SK-N-SH (cell line): ENCODE measurements at regions not wholly inside any gene's neighbourhood (a gene's known extent, or its start where the extent isn't known, plus 50 kb on each side); places are given as distances from the start of the nearest gene placed in this dataset.

Experiments used
- CTCF ChIA-PET: fragments of 300-600, 350-600 bp; formaldehyde crosslinking; extraction: SDS; loops from one replicate; lab custom pipeline; 2021; lab: Yijun Ruan, JAX
- POLR2A ChIA-PET: fragments of 350-600 bp; sonication (Branson Sonifier 250); formaldehyde crosslinking; extraction: SDS; loops from one replicate; lab custom pipeline; 2020; ENCODE audit warnings: antibody characterized with exemption, inconsistent platforms; lab: Yijun Ruan, JAX
- DNase-seq: peaks from one replicate; pipeline ENCODE4 v3.0.0; 2012
- H2AFZ ChIP-seq: fragments of 200-600 bp; sonication (generic); 2 replicates; pipeline ENCODE4 v1.8.1; 2016; ENCODE audit warnings: antibody characterized with exemption, mild to moderate bottlenecking, low read depth
- H3F3A ChIP-seq: fragments of 200-600 bp; sonication (generic); replicated peaks from 2 replicates; pipeline ENCODE3; 2016; ENCODE audit warnings: antibody characterized with exemption, mild to moderate bottlenecking; ENCODE audit not compliant: insufficient read depth
- H3K27ac ChIP-seq, 2 experiments: fragments of 200-500 bp in 1 of 2; fragments of 200-600 bp in 1 of 2; sonication (Bioruptor generic) in 1 of 2; sonication (generic), shearing (Covaris generic) in 1 of 2; 2 replicates each; pipeline versions ENCODE4 v1.5.1 to v1.6.1; 2014 to 2016; ENCODE audit warnings: low read depth in 2 of 2, inconsistent platforms in 1 of 2, low read length in 1 of 2, mild to moderate bottlenecking in 1 of 2, mixed read lengths in 1 of 2
- H3K27me3 ChIP-seq: fragments of 200-600 bp; sonication (generic), shearing (Covaris generic); 2 replicates; pipeline ENCODE4 v1.6.1; 2016; ENCODE audit warnings: mixed run types; ENCODE audit not compliant: insufficient read depth
- H3K36me3 ChIP-seq, 2 experiments: fragments of 200-500 bp in 1 of 2; fragments of 200-600 bp in 1 of 2; sonication (Bioruptor generic) in 1 of 2; sonication (generic) in 1 of 2; replicated peaks in 1 of 2; 2 replicates each; pipeline versions ENCODE3 to v1.5.1; 2014 to 2016; ENCODE audit warnings: low read length in 1 of 2, mild to moderate bottlenecking in 1 of 2; ENCODE audit not compliant: insufficient read depth in 2 of 2, control insufficient read depth in 1 of 2
- H3K4me1 ChIP-seq, 2 experiments: fragments of 200-500 bp in 1 of 2; fragments of 200-600 bp in 1 of 2; sonication (Bioruptor generic) in 1 of 2; sonication (generic), shearing (Covaris generic) in 1 of 2; 2 replicates each; pipeline versions ENCODE4 v1.5.1 to v1.6.1; 2014 to 2016; ENCODE audit warnings: low read depth in 1 of 2, low read length in 1 of 2, mixed run types in 1 of 2; ENCODE audit not compliant: insufficient read depth in 2 of 2, control insufficient read depth in 1 of 2
- H3K4me2 ChIP-seq: fragments of 200-600 bp; sonication (generic), shearing (Covaris generic); 2 replicates; pipeline ENCODE4 v1.6.1; 2017; ENCODE audit warnings: mixed run types
- H3K4me3 ChIP-seq, 2 experiments: fragments of 200-500 bp in 1 of 2; fragments of 200-600 bp in 1 of 2; sonication (Bioruptor generic) in 1 of 2; sonication (generic), shearing (Covaris generic) in 1 of 2; 2 replicates each; pipeline versions ENCODE4 v1.5.1 to v1.8.1; 2014 to 2016; ENCODE audit warnings: low read depth in 2 of 2, inconsistent platforms in 1 of 2, low read length in 1 of 2, mild to moderate bottlenecking in 1 of 2, mixed read lengths in 1 of 2, moderate library complexity in 1 of 2
- H3K79me2 ChIP-seq: fragments of 200-600 bp; sonication (generic); 2 replicates; pipeline ENCODE4 v1.8.1; 2017; ENCODE audit warnings: mild to moderate bottlenecking; ENCODE audit not compliant: insufficient read depth
- H3K9ac ChIP-seq: fragments of 200-600 bp; sonication (generic); 2 replicates; pipeline ENCODE4 v1.6.1; 2017; ENCODE audit warnings: mixed run types
- H3K9me2 ChIP-seq: fragments of 200-600 bp; sonication (generic); 2 replicates; pipeline ENCODE4 v1.6.1; 2017; ENCODE audit warnings: mixed run types
- H3K9me3 ChIP-seq: fragments of 200-600 bp; sonication (generic); 2 replicates; pipeline ENCODE4 v1.6.1; 2017; ENCODE audit warnings: mixed run types, mild to moderate bottlenecking, moderate library complexity
- H4K20me1 ChIP-seq: fragments of 200-600 bp; sonication (generic); 2 replicates; pipeline ENCODE4 v1.6.1; 2017; ENCODE audit warnings: mild to moderate bottlenecking, mixed run types; ENCODE audit not compliant: insufficient read depth
- CTCF ChIP-seq: fragments of 200-600 bp; sonication (generic); IDR thresholded peaks from 2 replicates; pipeline ENCODE4 v1.6.1; 2017; ENCODE audit warnings: antibody characterized with exemption, mild to moderate bottlenecking, moderate library complexity
- EP300 ChIP-seq, 2 experiments: IDR thresholded peaks; 2 replicates each; pipeline versions ENCODE4 v1.4.0 to v1.6.1; 2012; ENCODE audit warnings: borderline replicate concordance in 1 of 2, low read depth in 1 of 2, low read length in 1 of 2
- GABPA ChIP-seq: IDR thresholded peaks from 2 replicates; pipeline ENCODE4 v1.4.0; 2012; ENCODE audit warnings: low read depth, mild to moderate bottlenecking
- MEF2A ChIP-seq: IDR thresholded peaks from 2 replicates; pipeline ENCODE4 v1.4.0; 2012; ENCODE audit warnings: low read depth, borderline replicate concordance
- MXI1 ChIP-seq: IDR thresholded peaks from 2 replicates; pipeline ENCODE4 v1.6.1; 2012; ENCODE audit warnings: mild to moderate bottlenecking, low read depth, low read length, improper control_type of control experiment
- NRF1 ChIP-seq: IDR thresholded peaks from 2 replicates; pipeline ENCODE4 v1.6.1; 2012; ENCODE audit warnings: low read depth, mild to moderate bottlenecking, low read length
- TCF12 ChIP-seq: IDR thresholded peaks from 2 replicates; pipeline ENCODE4 v1.4.0; 2012
- USF1 ChIP-seq: IDR thresholded peaks from 2 replicates; pipeline ENCODE4 v1.4.0; 2012; ENCODE audit warnings: low read depth, borderline replicate concordance
- YY1 ChIP-seq: IDR thresholded peaks from 2 replicates; pipeline ENCODE4 v1.4.0; 2012; ENCODE audit warnings: low read depth, mild to moderate bottlenecking
- WGBS: methylation state at CpG from one replicate; pipeline ENCODE4 v1.1.6; 2017; ENCODE audit warnings: low lambda C conversion rate; 5-methylcytosine and 5-hydroxymethylcytosine counted together
- TF ChIP-seq, protein P1 (sequence below): IDR thresholded peaks from 2 replicates; pipeline ENCODE4 v1.4.0; 2012; ENCODE audit warnings: low read depth, borderline replicate concordance
- TF ChIP-seq, protein P2 (sequence below): IDR thresholded peaks from 2 replicates; pipeline ENCODE4; 2012
- TF ChIP-seq, protein P3 (sequence below): IDR thresholded peaks from 2 replicates; pipeline ENCODE4 v1.4.0; 2012; ENCODE audit warnings: low read depth

- H3F3A ChIP-seq: no peaks in the 10 kb centered on the region
- peaks cover 15 to 21% of the 10 kb centered on the region in 2 experiments for H3K36me3 ChIP-seq
- H3K4me3 ChIP-seq: no peak overlapping the region
- H3K4me1 ChIP-seq: no peaks in the 10 kb centered on the region
- H3K4me2 ChIP-seq: no peak overlapping the region
- 91% methylated on average over 5 of the region's 5 CpGs for WGBS
- H3K9me3 ChIP-seq: no peaks in the 10 kb centered on the region
- H3K27ac ChIP-seq: no peak overlapping the region
- DNase-seq: no peak
- POLR2A ChIA-PET: no interaction called here
- H3K9ac ChIP-seq: no peak overlapping the region
- TF ChIP-seq GABPA (no peak), CTCF (no peak), USF1 (no peak), YY1 (no peak), MXI1 (no peak), NRF1 (no peak), TCF12 (no peak), MEF2A (no peak), EP300 (IDR thresholded peaks at IDR 0.05; ENCODE audit: borderline replicate concordance in 1 of 2, low read depth in 1 of 2, low read length in 1 of 2) (no peak)
- TF ChIP-seq, protein P1, sequence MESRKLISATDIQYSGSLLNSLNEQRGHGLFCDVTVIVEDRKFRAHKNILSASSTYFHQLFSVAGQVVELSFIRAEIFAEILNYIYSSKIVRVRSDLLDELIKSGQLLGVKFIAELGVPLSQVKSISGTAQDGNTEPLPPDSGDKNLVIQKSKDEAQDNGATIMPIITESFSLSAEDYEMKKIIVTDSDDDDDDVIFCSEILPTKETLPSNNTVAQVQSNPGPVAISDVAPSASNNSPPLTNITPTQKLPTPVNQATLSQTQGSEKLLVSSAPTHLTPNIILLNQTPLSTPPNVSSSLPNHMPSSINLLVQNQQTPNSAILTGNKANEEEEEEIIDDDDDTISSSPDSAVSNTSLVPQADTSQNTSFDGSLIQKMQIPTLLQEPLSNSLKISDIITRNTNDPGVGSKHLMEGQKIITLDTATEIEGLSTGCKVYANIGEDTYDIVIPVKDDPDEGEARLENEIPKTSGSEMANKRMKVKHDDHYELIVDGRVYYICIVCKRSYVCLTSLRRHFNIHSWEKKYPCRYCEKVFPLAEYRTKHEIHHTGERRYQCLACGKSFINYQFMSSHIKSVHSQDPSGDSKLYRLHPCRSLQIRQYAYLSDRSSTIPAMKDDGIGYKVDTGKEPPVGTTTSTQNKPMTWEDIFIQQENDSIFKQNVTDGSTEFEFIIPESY: no peak
- TF ChIP-seq, protein P2, sequence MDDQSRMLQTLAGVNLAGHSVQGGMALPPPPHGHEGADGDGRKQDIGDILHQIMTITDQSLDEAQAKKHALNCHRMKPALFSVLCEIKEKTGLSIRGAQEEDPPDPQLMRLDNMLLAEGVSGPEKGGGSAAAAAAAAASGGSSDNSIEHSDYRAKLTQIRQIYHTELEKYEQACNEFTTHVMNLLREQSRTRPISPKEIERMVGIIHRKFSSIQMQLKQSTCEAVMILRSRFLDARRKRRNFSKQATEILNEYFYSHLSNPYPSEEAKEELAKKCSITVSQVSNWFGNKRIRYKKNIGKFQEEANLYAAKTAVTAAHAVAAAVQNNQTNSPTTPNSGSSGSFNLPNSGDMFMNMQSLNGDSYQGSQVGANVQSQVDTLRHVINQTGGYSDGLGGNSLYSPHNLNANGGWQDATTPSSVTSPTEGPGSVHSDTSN: no peak
- TF ChIP-seq, protein P3, sequence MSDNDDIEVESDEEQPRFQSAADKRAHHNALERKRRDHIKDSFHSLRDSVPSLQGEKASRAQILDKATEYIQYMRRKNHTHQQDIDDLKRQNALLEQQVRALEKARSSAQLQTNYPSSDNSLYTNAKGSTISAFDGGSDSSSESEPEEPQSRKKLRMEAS: no peak
- TF ChIP-seq, all 33 proteins: peak for 0
- no peaks in the 10 kb centered on the region for H4K20me1 ChIP-seq
- no peaks in the 10 kb centered on the region for H3K9me2 ChIP-seq
- H2AFZ ChIP-seq: no peak overlapping the region
- CTCF ChIA-PET: interaction anchor here (1.3 to 1.4 kb wide), 3 partner anchors 9 to 20 kb away, joined by 3 to 4 read pairs (median 3); no protein-coding TSS in a partner anchor
- no peaks in the 10 kb centered on the region for H3K79me2 ChIP-seq
- H3K27me3 ChIP-seq: no peaks in the 10 kb centered on the region
Measured at GRCh38 chr7:66864294-66864693, 56.7 kb upstream of the TMEM248 start.
